ENCODE measurements at regions not wholly inside any gene's neighbourhood (a gene's known extent, or its start where the extent isn't known, plus 50 kb on each side); places are given as distances from the start of the nearest gene placed in this dataset.

DNA sequence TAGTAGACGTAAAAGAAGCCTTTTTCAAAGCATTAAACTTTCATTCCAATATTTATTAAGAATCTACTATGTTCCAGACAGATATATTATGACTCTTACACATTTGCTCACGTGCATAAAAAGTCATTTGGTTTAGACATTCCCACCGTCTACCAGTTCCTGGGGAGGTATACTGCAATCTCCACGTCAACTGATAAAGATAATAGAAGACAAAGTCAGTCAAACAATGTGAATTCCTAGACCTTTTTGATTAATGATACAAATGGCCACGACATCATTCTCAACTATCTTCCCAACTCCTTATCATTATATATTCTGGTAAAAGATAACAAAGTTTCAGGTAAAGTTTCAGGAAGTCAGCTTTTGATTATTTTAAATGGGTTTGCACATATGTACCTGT lies 69.0 kb downstream of the SIPA1L2 start:
- Histone ChIP-seq H3K36me3 (replicated peaks) (no peaks in the 10 kb centered on the region), H3K27ac (no peak overlapping the region), H3K4me3 (ENCODE audit: low read depth, low read length) (no peak overlapping the region), H3K27me3 (replicated peaks) (no peaks in the 10 kb centered on the region)
- in situ Hi-C loops (cut with HindIII; ENCODE audit: low pct_ligation_motif_present, low sequenced_read_pairs), result no loop called here
- TF ChIP-seq, protein P1, sequence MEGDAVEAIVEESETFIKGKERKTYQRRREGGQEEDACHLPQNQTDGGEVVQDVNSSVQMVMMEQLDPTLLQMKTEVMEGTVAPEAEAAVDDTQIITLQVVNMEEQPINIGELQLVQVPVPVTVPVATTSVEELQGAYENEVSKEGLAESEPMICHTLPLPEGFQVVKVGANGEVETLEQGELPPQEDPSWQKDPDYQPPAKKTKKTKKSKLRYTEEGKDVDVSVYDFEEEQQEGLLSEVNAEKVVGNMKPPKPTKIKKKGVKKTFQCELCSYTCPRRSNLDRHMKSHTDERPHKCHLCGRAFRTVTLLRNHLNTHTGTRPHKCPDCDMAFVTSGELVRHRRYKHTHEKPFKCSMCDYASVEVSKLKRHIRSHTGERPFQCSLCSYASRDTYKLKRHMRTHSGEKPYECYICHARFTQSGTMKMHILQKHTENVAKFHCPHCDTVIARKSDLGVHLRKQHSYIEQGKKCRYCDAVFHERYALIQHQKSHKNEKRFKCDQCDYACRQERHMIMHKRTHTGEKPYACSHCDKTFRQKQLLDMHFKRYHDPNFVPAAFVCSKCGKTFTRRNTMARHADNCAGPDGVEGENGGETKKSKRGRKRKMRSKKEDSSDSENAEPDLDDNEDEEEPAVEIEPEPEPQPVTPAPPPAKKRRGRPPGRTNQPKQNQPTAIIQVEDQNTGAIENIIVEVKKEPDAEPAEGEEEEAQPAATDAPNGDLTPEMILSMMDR (IDR thresholded peaks at IDR 0.05; ENCODE audit: low read depth, low read length, missing control alignments), result no peak
- DNase-seq, result no peak

DNA sequence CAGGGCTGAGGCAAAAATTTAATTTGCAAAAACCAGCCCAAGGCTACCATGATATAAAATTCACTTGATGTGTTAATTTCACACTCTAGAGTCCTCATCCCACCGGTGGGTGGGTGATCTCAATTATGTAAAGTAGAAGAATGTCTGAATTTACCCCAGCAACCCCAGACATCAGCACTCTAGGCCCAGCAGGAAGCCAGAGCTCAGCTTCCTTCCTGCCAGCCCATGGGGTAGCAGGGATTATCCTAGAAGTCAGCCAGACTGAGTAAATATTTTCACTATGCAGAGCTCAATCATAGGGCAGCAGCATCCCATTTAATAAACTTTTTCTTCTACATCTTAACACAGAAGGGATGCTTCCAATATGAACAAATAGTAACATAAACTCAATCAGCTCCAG lies 71.0 kb downstream of the SIPA1L2 start:
- no peak overlapping the region for H3K4me3 ChIP-seq (ENCODE audit: low read depth, low read length)
- no peak for DNase-seq
- in situ Hi-C loops (cut with HindIII; ENCODE audit: low pct_ligation_motif_present, low sequenced_read_pairs), result no loop called here
- H3K36me3 ChIP-seq (replicated peaks), result no peaks in the 10 kb centered on the region
- H3K27ac ChIP-seq, result no peak overlapping the region
- TF ChIP-seq, protein P1 (IDR thresholded peaks at IDR 0.05; ENCODE audit: low read depth, low read length, missing control alignments), result no peak
- no peaks in the 10 kb centered on the region for H3K27me3 ChIP-seq (replicated peaks)

DNA sequence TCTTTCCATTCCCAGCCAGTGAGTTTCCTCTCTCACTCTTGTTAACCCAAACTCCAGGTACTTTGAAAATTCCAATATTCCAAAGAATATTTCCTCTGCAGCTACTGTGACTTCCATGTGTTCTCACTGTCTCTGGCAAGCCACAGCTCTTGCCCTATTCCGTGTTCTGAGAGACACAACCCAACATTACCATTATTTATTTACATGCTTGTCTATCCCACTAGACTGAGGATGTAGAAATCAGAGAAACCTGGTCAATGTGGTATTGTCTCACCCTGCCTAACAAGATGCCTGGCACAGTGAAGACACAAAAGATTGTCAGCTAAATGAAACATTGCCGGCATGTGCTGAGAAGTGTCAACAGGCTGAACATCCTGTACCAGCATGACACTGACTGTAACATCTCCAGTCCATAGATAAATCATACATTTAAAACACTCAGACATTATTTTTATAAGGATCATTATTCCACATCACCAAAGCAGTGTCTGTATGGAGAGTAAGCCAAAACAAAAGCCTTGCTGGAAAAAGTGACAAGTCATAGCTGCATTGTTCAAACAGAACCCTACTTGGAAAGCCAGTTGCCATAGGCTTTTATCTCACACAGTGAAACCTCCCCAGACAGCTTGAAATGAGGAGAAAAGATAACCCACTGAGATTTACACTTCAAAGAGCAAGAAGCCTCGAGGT lies 72.3 kb downstream of the SIPA1L2 start:
- no peak for DNase-seq
- TF ChIP-seq, protein P1 (IDR thresholded peaks at IDR 0.05; ENCODE audit: low read depth, low read length, missing control alignments), result no peak
- in situ Hi-C loops (cut with HindIII; ENCODE audit: low pct_ligation_motif_present, low sequenced_read_pairs), result no loop called here
- Histone ChIP-seq H3K4me3 (ENCODE audit: low read depth, low read length) (no peak overlapping the region), H3K27ac (no peak overlapping the region), H3K36me3 (replicated peaks) (no peaks in the 10 kb centered on the region), H3K27me3 (replicated peaks) (no peaks in the 10 kb centered on the region)

DNA sequence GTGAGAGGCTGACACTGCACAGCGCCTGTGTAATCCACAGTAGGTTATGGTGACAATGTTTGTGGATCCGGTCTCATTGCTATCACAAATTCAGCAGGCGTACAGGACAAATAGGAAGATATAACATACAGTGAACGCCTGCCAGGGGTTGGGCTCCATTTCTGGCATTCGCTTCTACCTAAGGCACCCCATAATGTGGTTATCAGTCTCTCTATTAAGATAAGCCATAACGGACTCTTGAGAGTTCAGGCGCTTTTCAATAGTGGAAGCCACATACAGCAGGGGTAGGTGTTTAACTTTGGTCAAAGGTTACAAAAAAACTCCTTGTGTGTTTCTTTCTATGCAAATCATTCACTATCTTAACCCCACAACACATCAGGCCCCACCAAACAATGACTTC lies 72.8 kb downstream of the SIPA1L2 start:
- in situ Hi-C loops (cut with HindIII; ENCODE audit: low pct_ligation_motif_present, low sequenced_read_pairs), result no loop called here
- no peaks in the 10 kb centered on the region for H3K27me3 ChIP-seq (replicated peaks)

DNA sequence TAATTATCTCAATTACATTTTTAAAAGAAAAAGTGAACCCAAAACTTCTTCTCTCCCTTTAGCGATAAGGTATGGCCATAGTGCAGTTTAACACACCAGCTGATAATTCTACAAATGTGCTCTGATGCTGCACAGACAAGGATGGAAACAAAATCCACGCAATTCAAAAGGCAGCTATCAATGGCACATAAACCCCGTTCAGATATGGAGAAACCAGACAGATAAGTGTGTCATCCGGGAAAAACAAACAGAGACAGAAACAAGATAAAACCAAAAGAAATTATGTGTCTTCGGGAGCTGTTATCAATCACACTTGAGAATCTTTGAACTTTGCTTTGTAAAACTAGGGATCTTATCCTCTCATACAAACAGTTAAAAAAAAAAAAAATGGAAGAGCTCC lies 73.6 kb downstream of the SIPA1L2 start:
- no peak overlapping the region for H3K4me3 ChIP-seq (ENCODE audit: low read depth, low read length)
- no peak for DNase-seq
- no peak overlapping the region for H3K27ac ChIP-seq
- no peaks in the 10 kb centered on the region for H3K36me3 ChIP-seq (replicated peaks)
- in situ Hi-C loops (cut with HindIII; ENCODE audit: low pct_ligation_motif_present, low sequenced_read_pairs), result no loop called here
- H3K27me3 ChIP-seq (replicated peaks), result no peaks in the 10 kb centered on the region
- TF ChIP-seq, protein P1 (IDR thresholded peaks at IDR 0.05; ENCODE audit: low read depth, low read length, missing control alignments), result no peak

More for the DNA sequence above, 72.8 kb downstream of the SIPA1L2 start:
- Histone ChIP-seq H3K27ac (no peak overlapping the region), H3K36me3 (replicated peaks) (no peaks in the 10 kb centered on the region), H3K4me3 (ENCODE audit: low read depth, low read length) (no peak overlapping the region)
- TF ChIP-seq, protein P1 (IDR thresholded peaks at IDR 0.05; ENCODE audit: low read depth, low read length, missing control alignments), result no peak
- DNase-seq, result no peak
